ENCODE measurements at regions not wholly inside any gene's neighbourhood (a gene's known extent, or its start where the extent isn't known, plus 50 kb on each side); places are given as distances from the start of the nearest gene placed in this dataset.

- TF ChIP-seq CTCF (conservative IDR thresholded peaks at IDR 0.05; ENCODE audit: low read depth, low read length), result no peak
- TF ChIP-seq EZH2 (IDR thresholded peaks at IDR 0.05; ENCODE audit: low read length, unreplicated experiment), result no peak
- TF ChIP-seq EZH2phosphoT487 (IDR thresholded peaks at IDR 0.05; ENCODE audit: borderline replicate concordance, low read length), result no peak
These were observed 258.4 kb upstream of the HMGA2 start for GRCh38 chr12:65565601-65566560.
